ENCODE measurements at regions not wholly inside any gene's neighbourhood (a gene's known extent, or its start where the extent isn't known, plus 50 kb on each side); places are given as distances from the start of the nearest gene placed in this dataset.

DNA sequence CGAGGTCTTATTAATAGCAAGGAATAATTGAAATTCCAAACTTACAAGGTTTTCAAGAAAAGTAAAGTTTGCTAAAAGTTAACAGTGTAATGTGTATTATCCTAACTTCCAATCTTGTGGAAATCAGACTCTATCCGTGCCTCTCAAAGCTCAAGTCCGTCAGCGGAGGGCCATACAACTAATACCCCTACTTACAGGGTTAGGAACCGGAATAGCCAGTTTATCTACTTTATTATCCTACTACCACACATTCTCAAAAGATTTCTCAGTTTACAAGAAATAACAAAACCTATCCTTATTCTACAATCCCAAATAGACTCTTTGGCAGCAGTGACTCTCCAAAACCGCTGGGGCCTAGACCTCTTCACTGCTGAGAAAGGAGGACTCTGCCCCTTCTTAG is 457.8 kb downstream of the PTPRC start:
- no peak for DNase-seq (ENCODE audit: low read depth in 2 of 2)

DNA sequence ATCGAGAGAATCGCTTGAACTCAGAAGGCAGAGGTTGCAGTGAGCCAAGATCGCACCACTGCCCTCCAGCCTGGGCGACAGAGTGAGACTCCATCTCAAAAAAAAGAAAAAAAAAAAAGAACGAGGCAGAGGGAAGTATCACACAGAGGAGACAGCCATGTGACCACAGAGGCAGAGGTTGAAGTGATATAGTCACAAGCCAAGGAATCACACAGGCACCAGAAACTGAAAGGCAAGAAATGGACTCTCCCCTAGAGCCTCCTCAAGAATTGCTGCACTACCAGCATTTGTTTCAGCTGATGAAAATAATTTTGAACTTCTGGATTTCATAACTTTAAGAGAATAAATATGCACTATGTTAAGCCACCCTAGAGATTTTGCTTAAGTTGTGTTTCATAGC is 459.6 kb downstream of the PTPRC start:
- DNase-seq (ENCODE audit: low read depth in 2 of 2), result no peak

DNA sequence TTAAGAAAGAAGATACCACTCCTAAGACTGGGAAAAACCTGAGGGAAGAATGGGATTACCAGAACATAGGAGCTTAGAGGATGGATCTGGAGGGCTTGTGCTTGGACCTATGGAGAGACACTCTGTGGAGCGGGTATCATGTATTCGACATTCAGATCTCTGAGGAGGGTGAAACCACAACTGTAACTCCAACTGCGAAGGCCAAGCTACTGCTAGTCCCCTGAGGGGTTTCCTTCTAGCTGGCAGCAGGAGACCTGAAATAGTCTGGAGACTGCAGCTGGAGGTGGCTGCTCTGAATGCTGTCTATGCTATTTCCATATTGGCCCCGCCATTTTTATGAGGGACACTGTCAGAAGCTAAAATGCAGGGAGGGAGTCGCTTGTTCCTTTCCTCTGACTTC is 462.3 kb downstream of the PTPRC start:
- DNase-seq (ENCODE audit: low read depth in 2 of 2), result no peak

DNA sequence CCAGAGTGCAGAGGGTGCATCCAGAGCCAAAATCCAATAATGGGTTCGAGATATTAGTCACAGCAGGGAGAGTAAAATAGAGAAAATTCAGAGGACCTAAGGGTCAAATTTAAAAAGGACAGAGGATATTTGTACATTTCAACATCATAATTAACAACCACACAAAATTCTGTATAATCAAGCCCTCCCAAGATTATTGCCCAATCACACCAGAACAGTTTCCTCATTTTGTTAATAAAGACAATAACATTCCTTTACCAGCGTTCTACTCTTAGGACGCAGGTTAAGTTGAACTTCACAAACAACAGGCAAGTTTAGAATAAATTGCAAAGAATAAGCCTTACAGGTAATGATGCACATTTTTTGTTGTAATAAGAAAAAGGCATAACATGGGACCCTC is 462.8 kb downstream of the PTPRC start:
- DNase-seq (ENCODE audit: low read depth in 2 of 2), result no peak

DNA sequence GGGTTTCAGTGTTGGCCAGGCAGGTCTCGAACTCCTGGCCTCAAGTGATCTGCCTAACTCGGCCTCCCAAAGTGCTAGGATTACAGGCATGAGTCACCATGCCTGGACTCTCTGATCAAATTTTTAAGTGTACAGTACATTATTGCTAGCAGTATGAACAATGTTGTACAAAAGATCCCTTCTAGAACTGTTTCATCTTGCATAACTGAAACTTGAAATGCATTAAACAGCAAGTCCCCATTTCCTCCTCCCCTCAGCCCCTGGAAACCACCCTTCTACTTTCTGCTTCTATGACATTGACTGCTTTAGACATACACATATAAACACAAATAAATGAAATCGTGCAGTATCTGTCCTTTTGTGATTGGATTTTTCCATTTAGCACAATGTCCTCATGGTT is 463.4 kb downstream of the PTPRC start:
- no peak for DNase-seq (ENCODE audit: low read depth in 2 of 2)

DNA sequence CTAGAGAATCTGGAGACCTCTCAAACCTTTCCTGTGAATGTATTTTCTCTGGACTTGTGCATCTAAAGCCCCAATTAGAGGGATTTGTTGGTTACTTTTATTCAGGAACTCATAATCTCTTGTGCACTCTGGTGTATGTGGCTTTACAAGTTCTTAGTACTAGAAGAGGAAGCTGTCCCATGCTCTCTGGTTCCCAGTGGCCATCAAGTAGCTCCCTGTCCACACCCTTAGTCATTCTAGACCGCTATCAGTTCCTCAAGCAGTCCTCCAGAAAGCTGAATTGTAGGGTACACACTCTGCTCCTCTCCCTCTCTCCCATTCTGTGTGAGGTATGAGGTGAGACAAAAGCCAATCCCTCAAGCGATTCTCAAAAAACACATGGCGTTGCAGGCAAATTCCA is 470.3 kb downstream of the PTPRC start:
- no peak for DNase-seq (ENCODE audit: low read depth in 2 of 2)

DNA sequence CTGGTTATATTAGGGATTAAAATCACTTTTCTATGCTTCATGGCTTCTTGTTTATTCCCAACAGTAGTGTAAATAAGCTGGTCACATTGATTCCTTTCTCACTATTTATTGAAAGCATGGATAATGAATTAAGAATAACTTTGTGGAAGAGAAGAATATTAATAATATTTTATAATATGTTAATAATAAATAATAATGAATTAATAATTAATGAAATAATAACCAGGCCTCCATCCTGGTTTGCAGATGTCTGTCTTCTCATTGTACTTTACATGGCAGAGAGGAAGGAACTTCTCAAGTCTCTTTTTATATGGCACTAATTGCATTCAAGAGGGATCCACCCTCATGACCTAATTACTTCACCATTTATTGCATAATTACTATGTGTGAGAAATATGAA is 473.5 kb downstream of the PTPRC start:
- no peak for DNase-seq (ENCODE audit: low read depth in 2 of 2)

DNA sequence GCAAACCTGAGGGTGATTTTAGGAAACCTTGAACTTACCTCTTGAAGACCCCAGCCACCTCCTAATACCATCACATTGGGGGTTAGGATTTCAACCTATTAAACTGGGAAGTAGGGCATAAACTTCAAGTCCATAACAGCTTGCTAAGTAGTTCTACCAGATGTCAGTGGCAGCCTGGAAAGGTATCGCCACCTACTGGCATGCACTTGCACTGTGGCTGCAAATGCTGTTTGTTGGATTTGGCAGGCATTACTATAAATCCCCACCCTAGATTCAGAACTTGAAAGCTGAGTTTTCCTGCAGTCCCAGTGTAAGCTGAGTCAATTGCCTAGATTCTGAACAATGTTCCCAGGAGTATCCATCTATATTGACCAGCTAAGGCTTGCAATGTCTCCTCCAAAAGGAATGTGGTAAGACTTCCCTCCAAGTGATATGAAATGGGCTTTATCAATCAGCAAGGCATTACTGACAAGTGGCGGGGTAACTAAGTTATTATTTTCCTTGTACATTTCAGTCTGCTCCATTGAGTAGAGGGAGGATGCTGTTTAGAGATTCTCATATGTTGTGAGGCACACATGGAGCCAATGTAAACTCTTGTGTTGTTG is 474.5 kb downstream of the PTPRC start:
- DNase-seq (ENCODE audit: low read depth in 2 of 2), result peak; percentile 57 to 84

DNA sequence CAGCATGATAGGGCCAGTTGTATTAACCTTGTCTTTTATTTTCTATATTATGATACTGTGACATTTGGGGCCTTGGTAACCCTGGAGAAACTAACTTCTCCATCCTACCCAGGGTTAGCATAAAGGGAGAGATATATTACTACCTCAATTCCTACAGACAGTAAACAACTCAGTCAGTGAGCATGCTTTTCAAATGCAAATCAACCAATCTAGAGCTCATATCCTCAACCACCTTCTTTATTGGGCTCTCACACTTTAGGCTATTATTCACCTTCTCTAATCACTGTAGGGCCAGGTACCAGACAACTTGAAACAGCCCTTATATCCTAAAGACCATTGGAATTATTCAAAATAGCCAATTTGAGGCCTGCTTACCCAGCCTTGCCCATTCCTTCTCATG is 477.6 kb downstream of the PTPRC start:
- DNase-seq (ENCODE audit: low read depth in 2 of 2), result no peak

DNA sequence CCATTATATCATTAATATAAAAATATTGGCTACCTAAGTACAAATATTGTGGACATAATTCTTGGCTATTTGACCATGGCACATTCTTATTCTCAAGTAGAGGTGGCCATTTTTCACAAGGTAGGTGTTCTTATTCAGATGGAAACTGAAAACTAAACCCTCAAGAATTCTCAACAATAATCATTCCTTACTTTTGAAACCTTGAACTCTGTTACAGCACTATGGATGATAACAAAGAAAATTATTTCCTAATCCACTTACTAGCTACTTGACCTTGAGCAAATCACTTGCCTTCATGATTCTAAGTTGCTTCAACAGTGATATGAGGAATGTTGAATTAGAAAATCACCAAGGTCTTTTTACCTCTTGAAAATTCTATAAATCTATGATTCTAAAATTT is 482.2 kb downstream of the PTPRC start:
- no peak for DNase-seq (ENCODE audit: low read depth in 2 of 2)

DNA sequence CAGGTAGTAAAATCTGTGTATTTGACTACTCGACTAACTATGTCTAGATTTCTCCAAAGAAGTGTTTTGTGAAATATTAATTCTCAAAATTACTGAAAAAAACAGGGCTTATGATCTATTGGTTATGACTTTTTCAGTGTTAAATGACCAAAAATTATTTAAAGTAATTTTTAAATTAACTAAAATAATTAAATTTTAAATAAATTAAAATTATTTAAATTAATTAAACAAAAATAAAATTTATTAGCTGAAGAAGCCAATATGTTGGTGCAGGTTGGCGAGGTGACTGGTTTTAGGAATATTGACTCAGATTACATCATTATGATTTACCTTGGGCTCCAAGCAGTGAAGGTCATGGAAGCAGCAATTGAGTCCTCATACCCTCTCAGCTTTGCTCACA is 483.2 kb downstream of the PTPRC start:
- DNase-seq (ENCODE audit: low read depth in 2 of 2), result no peak

DNA sequence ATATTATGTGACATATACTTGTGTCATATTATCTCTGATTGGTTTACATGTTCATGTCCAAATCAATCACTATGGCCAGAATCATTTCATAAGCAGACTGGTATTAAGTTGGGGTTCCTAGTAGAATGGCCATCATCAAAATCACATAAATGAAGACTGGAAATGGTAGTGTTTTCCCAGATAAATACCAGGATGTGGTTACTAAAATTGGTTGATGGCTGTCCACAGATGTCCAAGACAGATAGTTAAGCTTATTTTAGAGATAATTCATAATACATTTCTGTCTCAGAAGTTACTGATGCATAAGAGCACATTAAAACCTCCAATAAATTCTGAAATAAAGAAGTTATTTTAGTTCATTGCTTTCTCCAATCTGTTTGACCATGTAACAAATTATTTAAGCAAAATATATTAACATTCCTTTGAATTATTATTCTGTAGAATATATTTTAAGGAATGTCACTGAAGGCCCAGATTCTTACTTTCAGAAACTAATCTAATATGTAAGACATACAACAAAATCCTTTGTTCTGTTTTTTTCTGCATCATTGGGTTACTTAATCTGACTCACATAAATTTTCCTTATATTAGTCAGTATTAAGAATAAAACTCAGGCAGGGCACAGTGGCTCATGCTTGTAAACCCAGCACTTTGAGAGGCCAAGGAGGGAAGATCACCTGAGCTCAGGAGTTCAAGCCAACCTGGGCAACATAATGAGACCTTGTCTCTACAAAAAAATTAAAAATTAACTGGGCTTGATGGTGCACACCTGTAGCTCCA is 483.9 kb downstream of the PTPRC start:
- no peak for DNase-seq (ENCODE audit: low read depth in 2 of 2)

DNA sequence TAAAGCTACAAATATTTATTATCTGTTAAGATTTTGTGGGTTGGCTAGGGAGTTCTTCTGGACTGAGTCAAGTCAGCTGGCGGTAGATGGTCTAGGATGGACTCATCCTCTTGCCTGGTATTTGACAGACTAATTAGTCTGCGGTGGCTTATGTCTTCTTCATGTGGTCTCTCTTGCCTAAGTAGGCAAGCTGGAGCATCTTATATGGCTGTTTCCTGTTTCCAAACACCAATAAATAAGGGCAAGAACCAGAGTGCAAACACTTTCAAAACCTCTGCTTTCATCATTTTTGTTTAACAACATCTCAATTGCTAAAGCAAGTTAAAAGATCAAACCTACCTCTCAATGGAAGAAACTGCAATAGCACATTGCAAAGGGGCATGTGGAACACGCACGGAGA is 484.8 kb downstream of the PTPRC start:
- DNase-seq (ENCODE audit: low read depth in 2 of 2), result no peak

DNA sequence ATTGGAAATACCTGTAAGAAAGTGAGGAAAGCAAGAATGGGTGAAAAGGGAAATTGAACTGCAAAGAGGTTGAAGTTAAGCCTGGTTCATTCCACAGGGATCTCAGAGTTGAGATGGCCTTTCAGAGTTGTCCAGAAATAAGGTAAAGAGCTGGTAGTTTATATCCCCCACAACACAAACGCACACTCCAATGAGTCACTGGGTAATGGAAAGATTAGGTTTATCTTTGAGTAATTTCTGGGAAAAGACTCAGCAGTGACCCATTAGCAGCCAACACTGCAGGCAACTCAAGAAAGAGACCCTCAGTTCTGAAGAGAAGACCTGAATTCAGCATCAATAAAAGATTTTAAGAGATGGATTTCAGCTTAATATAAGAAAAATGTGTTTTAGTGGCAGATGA is 485.5 kb downstream of the PTPRC start:
- no peak for DNase-seq (ENCODE audit: low read depth in 2 of 2)

DNA sequence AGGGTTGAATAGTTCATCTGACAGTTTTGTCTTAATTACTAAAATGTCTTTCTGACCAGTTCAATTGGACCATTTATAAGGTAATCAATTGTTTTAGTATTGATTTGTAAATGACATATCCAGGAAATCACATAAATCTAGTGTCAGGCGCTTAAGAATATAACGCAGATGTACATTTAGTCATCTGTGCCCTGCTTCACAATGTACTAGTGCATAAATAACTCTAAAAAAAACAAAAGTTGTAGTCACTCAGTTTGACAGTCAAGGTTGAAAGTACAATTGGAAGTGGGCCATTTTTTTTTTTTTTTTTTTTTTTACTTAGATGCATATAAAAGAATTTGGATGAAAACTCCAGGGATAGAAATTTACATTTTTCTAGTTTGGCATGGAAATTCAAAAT is 490.4 kb downstream of the PTPRC start:
- peak in 1 of 2 donors; percentile 54 for DNase-seq (ENCODE audit: low read depth in 2 of 2)

DNA sequence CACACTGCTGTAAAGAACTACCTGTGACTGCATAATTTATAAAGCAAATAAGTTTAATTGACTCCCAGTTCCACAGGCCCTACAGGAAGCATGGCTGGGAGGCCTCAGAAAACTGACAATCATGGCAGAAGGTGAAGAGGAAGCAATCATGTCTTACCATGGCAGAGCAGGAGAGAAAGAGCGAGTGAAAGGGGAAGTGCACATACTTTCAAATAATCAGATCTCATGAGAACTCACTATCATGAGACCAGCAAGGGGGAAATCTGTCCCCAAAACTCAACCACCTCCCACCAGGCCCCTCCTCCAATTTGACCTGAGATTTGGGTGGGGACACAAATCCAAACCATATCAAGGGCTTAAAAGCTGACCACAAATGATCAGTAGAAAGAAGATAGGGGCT is 493.2 kb downstream of the PTPRC start:
- no peak for DNase-seq (ENCODE audit: low read depth in 2 of 2)

DNA sequence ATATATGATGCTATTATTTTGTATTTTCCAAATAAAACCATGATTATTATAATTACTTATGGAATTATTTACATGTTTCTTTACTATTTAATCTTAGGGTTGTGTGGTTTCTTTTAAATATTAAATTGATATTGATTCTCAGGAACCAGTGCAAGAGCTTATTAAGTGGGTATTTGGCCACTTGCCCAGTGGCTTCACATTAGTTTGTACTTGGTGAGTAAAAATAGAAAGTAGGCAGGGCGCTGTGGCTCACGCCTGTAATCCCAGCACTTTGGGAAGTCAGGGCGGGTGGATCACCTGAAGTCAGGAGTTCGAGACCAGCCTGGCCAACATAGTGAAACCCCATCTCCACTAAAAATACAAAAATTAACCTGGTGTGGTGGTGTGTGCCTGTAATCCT is 497.1 kb downstream of the PTPRC start:
- DNase-seq (ENCODE audit: low read depth in 2 of 2), result no peak

DNA sequence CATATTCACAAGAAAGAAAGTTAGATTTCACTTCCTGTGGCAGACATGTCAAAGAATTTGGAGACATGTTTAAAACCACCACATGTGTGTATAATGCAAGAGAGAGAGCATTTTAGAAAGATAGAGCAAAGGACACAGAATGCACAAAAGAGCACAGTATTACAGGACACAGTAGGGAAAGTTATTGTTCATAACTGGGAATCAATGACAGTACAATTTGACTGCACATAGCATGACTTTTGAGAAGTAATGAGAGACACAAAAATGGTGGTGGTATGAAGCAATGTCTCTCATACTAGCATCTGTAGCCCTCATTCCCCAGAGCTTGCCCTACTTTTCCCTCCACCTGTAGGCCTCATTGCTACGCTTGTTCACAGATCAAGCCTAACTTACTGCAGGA is 499.2 kb downstream of the PTPRC start:
- no peak for DNase-seq (ENCODE audit: low read depth in 2 of 2)

DNA sequence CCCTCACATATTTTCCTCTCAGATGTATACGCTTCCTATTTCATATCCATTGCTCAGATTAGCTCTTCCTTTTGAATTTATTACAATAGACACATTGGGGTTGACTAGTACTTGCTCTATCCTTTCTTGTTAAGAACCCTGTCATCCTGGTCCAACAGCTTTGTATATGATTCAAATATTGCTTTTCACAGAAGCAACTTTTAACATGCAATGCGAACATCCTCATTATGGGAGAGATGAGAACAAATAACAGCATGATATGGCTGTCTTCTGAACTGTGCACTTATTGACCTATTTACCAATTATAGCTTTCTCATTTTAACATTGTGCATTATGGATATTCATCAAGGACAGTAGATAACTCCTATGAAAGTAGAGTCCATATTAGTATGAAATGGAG is 510.8 kb downstream of the PTPRC start:
- DNase-seq (ENCODE audit: low read depth in 2 of 2), result no peak

DNA sequence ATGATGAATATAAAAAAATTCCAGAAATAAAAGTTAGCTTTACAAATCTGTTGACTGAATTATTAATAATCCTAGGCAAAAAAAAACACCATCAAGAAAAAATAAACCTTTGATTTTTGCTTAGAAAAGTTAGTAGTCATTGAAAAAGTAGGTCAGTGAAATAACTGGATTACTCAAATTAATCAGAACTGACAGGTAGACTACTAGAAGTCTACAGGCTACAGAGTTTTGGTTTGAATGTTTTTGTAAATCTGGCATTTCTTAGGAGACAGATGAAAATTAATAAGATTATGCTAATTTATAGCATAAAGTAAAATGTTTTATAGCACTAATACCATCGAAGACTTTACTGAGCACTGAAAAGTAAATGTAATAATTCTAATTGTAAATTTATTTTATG is 511.9 kb downstream of the PTPRC start:
- no peak for DNase-seq (ENCODE audit: low read depth in 2 of 2)

DNA sequence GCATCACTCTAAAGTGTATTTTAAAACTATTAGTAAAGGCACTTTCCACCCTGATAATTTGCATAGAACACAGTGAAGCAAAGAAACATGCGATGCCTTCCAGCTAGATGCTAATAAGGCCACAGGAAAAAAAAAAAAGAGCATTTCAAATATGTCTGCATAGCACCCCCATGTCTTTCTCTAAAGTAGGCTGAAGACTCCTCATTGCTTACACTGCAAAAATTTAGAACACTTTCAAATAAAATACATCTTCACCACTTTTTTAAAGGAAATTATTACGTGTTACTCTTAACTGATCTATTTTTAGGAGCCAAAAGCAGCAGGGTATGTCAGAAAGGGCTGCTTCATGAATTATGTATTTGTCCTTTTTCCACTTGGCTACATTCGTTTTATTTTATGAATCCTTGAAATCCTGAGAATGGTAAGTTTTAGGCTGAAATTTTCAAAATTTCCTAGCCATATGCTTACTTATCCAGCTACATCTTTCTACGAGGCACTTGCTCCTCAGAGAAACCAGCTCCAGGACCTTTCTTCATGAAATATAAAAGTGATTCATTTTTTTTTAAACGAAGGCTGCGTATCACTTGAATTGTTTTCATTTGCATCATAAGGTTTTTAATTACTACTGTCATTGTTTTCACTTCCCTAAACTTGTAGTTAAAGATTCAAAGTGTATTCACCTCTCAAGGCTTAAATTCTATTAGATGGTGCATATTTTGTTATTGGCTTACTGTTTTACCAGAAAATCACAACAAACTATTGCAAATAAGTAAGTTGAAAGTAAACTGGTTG is 513.0 kb downstream of the PTPRC start:
- DNase-seq (ENCODE audit: low read depth in 2 of 2), result no peak

DNA sequence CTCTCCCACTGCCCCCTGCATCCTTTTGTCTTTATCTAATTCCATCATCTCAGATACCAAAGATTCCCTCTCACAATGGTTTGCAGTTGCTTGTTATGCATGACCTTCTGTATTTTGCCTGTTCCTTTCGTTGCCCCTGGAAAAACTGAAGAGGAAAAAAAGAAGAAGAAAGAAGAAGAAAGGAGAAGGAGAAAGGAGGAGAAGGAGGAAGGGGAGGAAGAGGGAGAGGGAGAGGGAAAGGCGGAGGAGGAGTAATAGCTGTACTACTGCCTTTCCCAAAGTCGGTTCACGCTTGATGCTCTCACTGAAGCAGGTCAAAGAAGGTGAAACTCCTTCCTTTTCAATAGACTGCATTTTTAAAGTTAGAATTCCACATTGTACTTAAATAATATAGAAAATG is 513.8 kb downstream of the PTPRC start:
- no peak for DNase-seq (ENCODE audit: low read depth in 2 of 2)
